Loucy (cell line): ENCODE measurements at regions not wholly inside any gene's neighbourhood (a gene's known extent, or its start where the extent isn't known, plus 50 kb on each side); places are given as distances from the start of the nearest gene placed in this dataset.

Experiments used
- EZH2phosphoT487 ChIP-seq: fragments of 200-600 bp; IDR thresholded peaks from 2 replicates; pipeline ENCODE4 v1.6.1; 2018; ENCODE audit warnings: antibody characterized with exemption, mild to moderate bottlenecking, moderate library complexity, borderline replicate concordance
- TF ChIP-seq, protein P1 (sequence below): fragments of 200-600 bp; sonication (generic); conservative IDR thresholded peaks from 2 replicates; pipeline ENCODE4 v1.5.1; 2014; ENCODE audit warnings: mild to moderate bottlenecking, antibody characterized with exemption, low read length

DNA sequence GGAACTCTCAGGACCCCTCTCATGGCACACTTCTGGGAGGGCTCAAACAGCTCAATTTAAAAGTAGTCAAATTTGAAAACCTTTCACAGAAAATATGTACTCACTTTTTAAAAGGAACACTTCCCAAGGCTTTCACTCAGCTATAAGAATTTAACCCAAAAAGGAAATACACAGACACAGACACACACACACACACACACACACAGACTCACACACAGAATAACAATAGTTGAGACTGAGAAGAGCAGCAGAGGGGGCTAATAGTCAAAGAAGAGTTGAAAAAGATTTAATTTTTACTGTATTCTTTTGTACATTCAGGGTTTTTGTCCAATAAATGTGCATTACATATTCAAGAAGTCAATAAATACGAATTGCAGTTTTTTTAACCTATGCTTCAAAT is 211.4 kb downstream of the HACE1 start:
- TF ChIP-seq, protein P1, sequence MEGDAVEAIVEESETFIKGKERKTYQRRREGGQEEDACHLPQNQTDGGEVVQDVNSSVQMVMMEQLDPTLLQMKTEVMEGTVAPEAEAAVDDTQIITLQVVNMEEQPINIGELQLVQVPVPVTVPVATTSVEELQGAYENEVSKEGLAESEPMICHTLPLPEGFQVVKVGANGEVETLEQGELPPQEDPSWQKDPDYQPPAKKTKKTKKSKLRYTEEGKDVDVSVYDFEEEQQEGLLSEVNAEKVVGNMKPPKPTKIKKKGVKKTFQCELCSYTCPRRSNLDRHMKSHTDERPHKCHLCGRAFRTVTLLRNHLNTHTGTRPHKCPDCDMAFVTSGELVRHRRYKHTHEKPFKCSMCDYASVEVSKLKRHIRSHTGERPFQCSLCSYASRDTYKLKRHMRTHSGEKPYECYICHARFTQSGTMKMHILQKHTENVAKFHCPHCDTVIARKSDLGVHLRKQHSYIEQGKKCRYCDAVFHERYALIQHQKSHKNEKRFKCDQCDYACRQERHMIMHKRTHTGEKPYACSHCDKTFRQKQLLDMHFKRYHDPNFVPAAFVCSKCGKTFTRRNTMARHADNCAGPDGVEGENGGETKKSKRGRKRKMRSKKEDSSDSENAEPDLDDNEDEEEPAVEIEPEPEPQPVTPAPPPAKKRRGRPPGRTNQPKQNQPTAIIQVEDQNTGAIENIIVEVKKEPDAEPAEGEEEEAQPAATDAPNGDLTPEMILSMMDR: no peak
- no peak for TF ChIP-seq EZH2phosphoT487
